ENCODE measurements at regions not wholly inside any gene's neighbourhood (a gene's known extent, or its start where the extent isn't known, plus 50 kb on each side); places are given as distances from the start of the nearest gene placed in this dataset.
"Not testable (repeated sequence)": the region's sequence is repeated elsewhere in the genome, so short reads cannot be mapped to it uniquely, and the experiment has no call there.

- Mint-ChIP-seq H3K27ac (no peak overlapping the region), H3K27me3 (no peaks in the 10 kb centered on the region), H3K4me3 (no peak overlapping the region), H3K36me3 (ENCODE audit: low read depth) (no peaks in the 10 kb centered on the region), H3K4me1 (peaks cover 4% of the 10 kb centered on the region)
- no peak for ATAC-seq
- H3K9me3 ChIP-seq (ENCODE audit: control insufficient read depth, low read length, poor library complexity, severe bottlenecking) = no peaks in the 10 kb centered on the region
- DNase-seq = no peak
Measured at GRCh38 chr1:185654199-185654951, 79.8 kb upstream of the HMCN1 start.

GRCh38 chr1:185653615-185654014 is 80.6 kb upstream of the HMCN1 start:
- ATAC-seq (no peak), DNase-seq (no peak)
- H3K9me3 ChIP-seq (ENCODE audit: control insufficient read depth, low read length, poor library complexity, severe bottlenecking) = no peaks in the 10 kb centered on the region
- peaks cover 4% of the 10 kb centered on the region for H3K4me1 Mint-ChIP-seq
- H3K27me3 Mint-ChIP-seq = no peaks in the 10 kb centered on the region
- H3K4me3 Mint-ChIP-seq = no peak overlapping the region
- H3K27ac Mint-ChIP-seq = no peak overlapping the region
- H3K36me3 Mint-ChIP-seq (ENCODE audit: low read depth) = no peaks in the 10 kb centered on the region

GRCh38 chr1:185652348-185652747 is 81.8 kb upstream of the HMCN1 start:
- Mint-ChIP-seq H3K27me3 (no peaks in the 10 kb centered on the region), H3K27ac (no peak overlapping the region), H3K36me3 (ENCODE audit: low read depth) (no peaks in the 10 kb centered on the region), H3K4me3 (no peak overlapping the region), H3K4me1 (peaks cover 10% of the 10 kb centered on the region)
- no peaks in the 10 kb centered on the region for H3K9me3 ChIP-seq (ENCODE audit: control insufficient read depth, low read length, poor library complexity, severe bottlenecking)
- DNase-seq (no peak), ATAC-seq (no peak)

- Mint-ChIP-seq H3K36me3 (ENCODE audit: low read depth) (no peaks in the 10 kb centered on the region), H3K4me3 (peak overlapping the region; percentile 7), H3K27ac (no peak overlapping the region), H3K4me1 (peaks cover 17% of the 10 kb centered on the region), H3K27me3 (no peaks in the 10 kb centered on the region)
- DNase-seq (no peak), ATAC-seq (no peak)
- no peaks in the 10 kb centered on the region for H3K9me3 ChIP-seq (ENCODE audit: control insufficient read depth, low read length, poor library complexity, severe bottlenecking)
Measured at GRCh38 chr1:185650602-185651230, 83.5 kb upstream of the HMCN1 start.

- H3K36me3 Mint-ChIP-seq (ENCODE audit: low read depth) = no peaks in the 10 kb centered on the region
- H3K27ac Mint-ChIP-seq = no peak overlapping the region
- no peaks in the 10 kb centered on the region for H3K27me3 Mint-ChIP-seq
- H3K9me3 ChIP-seq (ENCODE audit: control insufficient read depth, low read length, poor library complexity, severe bottlenecking) = no peaks in the 10 kb centered on the region
- H3K4me3 Mint-ChIP-seq = no peak overlapping the region
- peaks cover 17% of the 10 kb centered on the region for H3K4me1 Mint-ChIP-seq
- DNase-seq = no peak
- ATAC-seq = no peak
Measured at GRCh38 chr1:185648858-185649589, 85.2 kb upstream of the HMCN1 start.

- Mint-ChIP-seq H3K4me1 (peaks cover 17% of the 10 kb centered on the region), H3K4me3 (peak overlapping the region; percentile 31), H3K27ac (peak overlapping the region; percentile 77)
- not testable (repeated sequence) for H3K9me3 ChIP-seq (ENCODE audit: control insufficient read depth, low read length, poor library complexity, severe bottlenecking); ATAC-seq; DNase-seq; H3K36me3 Mint-ChIP-seq (ENCODE audit: low read depth); H3K27me3 Mint-ChIP-seq
Measured at GRCh38 chr1:185647597-185648267, 86.5 kb upstream of the HMCN1 start.

GRCh38 chr1:185646202-185646683 is 87.9 kb upstream of the HMCN1 start:
- H3K4me1 Mint-ChIP-seq = peaks cover 17% of the 10 kb centered on the region
- H3K4me3 Mint-ChIP-seq = no peak overlapping the region
- H3K36me3 Mint-ChIP-seq (ENCODE audit: low read depth) = no peaks in the 10 kb centered on the region
- H3K9me3 ChIP-seq (ENCODE audit: control insufficient read depth, low read length, poor library complexity, severe bottlenecking) = no peaks in the 10 kb centered on the region
- no peak for ATAC-seq
- no peak for DNase-seq
- peak overlapping the region; percentile 77 for H3K27ac Mint-ChIP-seq
- no peaks in the 10 kb centered on the region for H3K27me3 Mint-ChIP-seq

GRCh38 chr1:185645686-185646085 is 88.5 kb upstream of the HMCN1 start:
- DNase-seq = no peak
- H3K27me3 Mint-ChIP-seq = no peaks in the 10 kb centered on the region
- no peaks in the 10 kb centered on the region for H3K9me3 ChIP-seq (ENCODE audit: control insufficient read depth, low read length, poor library complexity, severe bottlenecking)
- no peak overlapping the region for H3K27ac Mint-ChIP-seq
- no peaks in the 10 kb centered on the region for H3K36me3 Mint-ChIP-seq (ENCODE audit: low read depth)
- peaks cover 17% of the 10 kb centered on the region for H3K4me1 Mint-ChIP-seq
- ATAC-seq = no peak
- H3K4me3 Mint-ChIP-seq = no peak overlapping the region

- no peaks in the 10 kb centered on the region for H3K9me3 ChIP-seq (ENCODE audit: control insufficient read depth, low read length, poor library complexity, severe bottlenecking)
- no peak for DNase-seq
- ATAC-seq = no peak
- no peaks in the 10 kb centered on the region for H3K27me3 Mint-ChIP-seq
- no peak overlapping the region for H3K27ac Mint-ChIP-seq
- no peaks in the 10 kb centered on the region for H3K36me3 Mint-ChIP-seq (ENCODE audit: low read depth)
- no peak overlapping the region for H3K4me3 Mint-ChIP-seq
- H3K4me1 Mint-ChIP-seq = peaks cover 15% of the 10 kb centered on the region
Measured at GRCh38 chr1:185645162-185645640, 89.0 kb upstream of the HMCN1 start.

GRCh38 chr1:185644531-185644930 is 89.7 kb upstream of the HMCN1 start:
- H3K4me1 Mint-ChIP-seq = peaks cover 15% of the 10 kb centered on the region
- no peak overlapping the region for H3K27ac Mint-ChIP-seq
- DNase-seq (no peak), ATAC-seq (no peak)
- H3K36me3 Mint-ChIP-seq (ENCODE audit: low read depth) = no peaks in the 10 kb centered on the region
- no peak overlapping the region for H3K4me3 Mint-ChIP-seq
- no peaks in the 10 kb centered on the region for H3K9me3 ChIP-seq (ENCODE audit: control insufficient read depth, low read length, poor library complexity, severe bottlenecking)
- H3K27me3 Mint-ChIP-seq = no peaks in the 10 kb centered on the region

GRCh38 chr1:185636848-185637247 is 97.3 kb upstream of the HMCN1 start:
- Mint-ChIP-seq H3K36me3 (ENCODE audit: low read depth) (no peaks in the 10 kb centered on the region), H3K27ac (no peak overlapping the region), H3K4me3 (no peak overlapping the region), H3K27me3 (no peaks in the 10 kb centered on the region), H3K4me1 (no peaks in the 10 kb centered on the region)
- DNase-seq = no peak
- ATAC-seq = no peak
- H3K9me3 ChIP-seq (ENCODE audit: control insufficient read depth, low read length, poor library complexity, severe bottlenecking) = no peaks in the 10 kb centered on the region

GRCh38 chr1:185634704-185635103 is 99.5 kb upstream of the HMCN1 start:
- ATAC-seq (no peak), DNase-seq (no peak)
- Mint-ChIP-seq H3K4me3 (no peak overlapping the region), H3K36me3 (ENCODE audit: low read depth) (no peaks in the 10 kb centered on the region), H3K4me1 (no peaks in the 10 kb centered on the region), H3K27me3 (no peaks in the 10 kb centered on the region), H3K27ac (no peak overlapping the region)
- no peaks in the 10 kb centered on the region for H3K9me3 ChIP-seq (ENCODE audit: control insufficient read depth, low read length, poor library complexity, severe bottlenecking)

Data from T-helper 17 cell (primary cell).